Lower leg skin (tissue), 3 donors: ENCODE measurements at regions not wholly inside any gene's neighbourhood (a gene's known extent, or its start where the extent isn't known, plus 50 kb on each side); places are given as distances from the start of the nearest gene placed in this dataset.

Experiments used
- POLR2A ChIP-seq, 2 donors: fragments of 450-650 bp; IDR thresholded peaks; one replicate each; pipeline ENCODE4 v1.6.1; 2016 to 2017; ENCODE audit warnings: antibody characterized with exemption in 2 of 2, mild to moderate bottlenecking in 1 of 2, moderate library complexity in 1 of 2
- TF ChIP-seq, protein P1 (sequence below), 3 donors: fragments of 450-650 bp; IDR thresholded peaks; one replicate each; pipeline ENCODE4 v1.5.1; 2016; ENCODE audit warnings: antibody characterized with exemption in 3 of 3, mild to moderate bottlenecking in 3 of 3, moderate library complexity in 2 of 3

DNA sequence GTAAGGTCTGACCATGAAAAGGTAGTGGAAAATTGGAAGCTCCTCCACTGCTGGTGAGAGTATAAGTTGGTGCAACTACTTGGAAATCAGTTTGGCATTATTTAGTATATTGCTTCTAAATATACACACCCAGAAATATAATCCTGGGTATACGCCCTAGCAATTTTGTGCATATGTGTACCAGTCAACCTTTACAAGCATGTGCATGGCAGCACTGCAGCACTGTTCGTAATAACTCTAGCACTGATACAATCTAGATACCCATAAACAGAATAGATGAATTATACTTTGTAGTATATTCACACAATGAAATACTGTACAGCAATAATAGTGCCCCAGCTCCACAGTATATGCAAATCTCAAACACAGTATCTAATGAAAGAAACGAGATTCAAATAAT is 265.9 kb downstream of the EMP1 start:
- no peak for TF ChIP-seq POLR2A (IDR thresholded peaks at IDR 0.05)
- TF ChIP-seq, protein P1, sequence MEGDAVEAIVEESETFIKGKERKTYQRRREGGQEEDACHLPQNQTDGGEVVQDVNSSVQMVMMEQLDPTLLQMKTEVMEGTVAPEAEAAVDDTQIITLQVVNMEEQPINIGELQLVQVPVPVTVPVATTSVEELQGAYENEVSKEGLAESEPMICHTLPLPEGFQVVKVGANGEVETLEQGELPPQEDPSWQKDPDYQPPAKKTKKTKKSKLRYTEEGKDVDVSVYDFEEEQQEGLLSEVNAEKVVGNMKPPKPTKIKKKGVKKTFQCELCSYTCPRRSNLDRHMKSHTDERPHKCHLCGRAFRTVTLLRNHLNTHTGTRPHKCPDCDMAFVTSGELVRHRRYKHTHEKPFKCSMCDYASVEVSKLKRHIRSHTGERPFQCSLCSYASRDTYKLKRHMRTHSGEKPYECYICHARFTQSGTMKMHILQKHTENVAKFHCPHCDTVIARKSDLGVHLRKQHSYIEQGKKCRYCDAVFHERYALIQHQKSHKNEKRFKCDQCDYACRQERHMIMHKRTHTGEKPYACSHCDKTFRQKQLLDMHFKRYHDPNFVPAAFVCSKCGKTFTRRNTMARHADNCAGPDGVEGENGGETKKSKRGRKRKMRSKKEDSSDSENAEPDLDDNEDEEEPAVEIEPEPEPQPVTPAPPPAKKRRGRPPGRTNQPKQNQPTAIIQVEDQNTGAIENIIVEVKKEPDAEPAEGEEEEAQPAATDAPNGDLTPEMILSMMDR (IDR thresholded peaks at IDR 0.05) = no peak
